PC-3 (cell line): ENCODE measurements at regions not wholly inside any gene's neighbourhood (a gene's known extent, or its start where the extent isn't known, plus 50 kb on each side); places are given as distances from the start of the nearest gene placed in this dataset.

Source experiments
- CTCF ChIP-seq: fragments of 300-600 bp; sonication (generic); conservative IDR thresholded peaks from 2 replicates; pipeline ENCODE4 v1.5.1; 2017; ENCODE audit warnings: antibody characterized with exemption, low read depth, mild to moderate bottlenecking, low read length
- EZH2 ChIP-seq: fragments of 300-600 bp; sonication (generic); IDR thresholded peaks from one replicate; pipeline ENCODE4 v1.6.1; 2017; ENCODE audit warnings: antibody characterized with exemption, mild to moderate bottlenecking, low read length; ENCODE audit not compliant: unreplicated experiment
- EZH2phosphoT487 ChIP-seq: fragments of 300-600 bp; sonication (generic); IDR thresholded peaks from 2 replicates; pipeline ENCODE4 v1.6.1; 2018; ENCODE audit warnings: mild to moderate bottlenecking, antibody characterized with exemption, low read length, borderline replicate concordance

GRCh38 chr11:45092404-45092785 lies 54.0 kb upstream of the PRDM11 start:
- TF ChIP-seq CTCF (no peak), EZH2 (no peak), EZH2phosphoT487 (no peak)
